Effector memory CD4-positive, alpha-beta T cell (primary cell): ENCODE measurements at regions not wholly inside any gene's neighbourhood (a gene's known extent, or its start where the extent isn't known, plus 50 kb on each side); places are given as distances from the start of the nearest gene placed in this dataset.

Experiments used
- DNase-seq, 3 donors: peaks; one replicate each; pipeline ENCODE4 v3.0.0-alpha.2; 2020
- H3K27ac ChIP-seq: 2 replicates; pipeline ENCODE4 v1.7.0; 2013; ENCODE audit warnings: mild to moderate bottlenecking, low read length, moderate library complexity; ENCODE audit not compliant: insufficient read depth, poor library complexity, severe bottlenecking
- H3K27me3 ChIP-seq: replicated peaks from 2 replicates; pipeline ENCODE4 v1.7.0; 2013; ENCODE audit warnings: mild to moderate bottlenecking, low read length; ENCODE audit not compliant: insufficient read depth, control insufficient read depth, poor library complexity, severe bottlenecking
- H3K36me3 ChIP-seq: 2 replicates; pipeline ENCODE4 v1.7.0; 2013; ENCODE audit warnings: mild to moderate bottlenecking, low read length, moderate library complexity; ENCODE audit not compliant: control insufficient read depth, insufficient read depth
- H3K4me1 ChIP-seq: 2 replicates; pipeline ENCODE4 v1.7.0; 2013; ENCODE audit warnings: low read length, mild to moderate bottlenecking; ENCODE audit not compliant: control insufficient read depth, insufficient read depth, poor library complexity, severe bottlenecking
- H3K4me3 ChIP-seq: 2 replicates; pipeline ENCODE4 v1.7.0; 2013; ENCODE audit warnings: low read length, low read depth, mild to moderate bottlenecking; ENCODE audit not compliant: insufficient read depth, poor library complexity, severe bottlenecking
- H3K9me3 ChIP-seq: 2 replicates; pipeline ENCODE4 v1.7.0; 2013; ENCODE audit warnings: mild to moderate bottlenecking, low read length, moderate library complexity; ENCODE audit not compliant: control insufficient read depth

DNA sequence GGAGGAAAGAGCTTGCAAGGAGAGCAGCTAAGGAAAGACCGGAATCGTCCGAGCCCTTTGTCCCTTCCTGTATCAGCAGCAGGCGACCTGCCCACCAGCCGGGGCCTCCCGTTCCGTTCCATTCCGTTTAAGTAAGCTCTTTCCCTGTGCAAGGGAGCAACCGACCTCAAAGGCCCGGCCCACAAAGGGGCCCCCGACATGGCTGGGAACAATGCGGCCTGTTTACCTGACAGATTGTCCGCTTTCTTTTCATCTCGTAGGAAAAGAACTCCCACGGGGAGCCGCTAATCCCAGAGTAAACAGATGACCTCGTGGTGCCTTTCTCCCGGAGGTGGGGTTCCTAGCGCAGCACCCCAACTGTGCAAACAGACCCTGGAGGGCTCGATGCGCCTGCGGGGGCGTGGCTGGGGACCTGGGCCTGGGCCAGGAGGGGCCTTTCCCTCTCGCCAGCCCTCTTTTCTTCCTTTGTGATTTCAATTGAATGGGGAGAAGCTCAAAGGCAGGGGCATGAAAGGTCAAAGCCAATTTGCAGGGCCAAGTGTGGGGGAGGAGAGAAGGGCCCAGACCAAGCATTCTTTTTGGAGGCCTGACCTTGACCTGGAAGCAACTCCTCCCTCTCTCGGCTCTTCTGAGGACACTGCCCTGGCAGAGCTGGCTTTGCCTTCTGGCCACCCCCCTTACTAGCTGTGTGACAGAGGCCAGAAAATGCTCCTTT, 120.2 kb downstream of the INHBB start:
- no peaks in the 10 kb centered on the region for H3K4me1 ChIP-seq
- DNase-seq = no peak
- no peak overlapping the region for H3K27ac ChIP-seq
- no peaks in the 10 kb centered on the region for H3K27me3 ChIP-seq
- no peaks in the 10 kb centered on the region for H3K9me3 ChIP-seq
- no peaks in the 10 kb centered on the region for H3K36me3 ChIP-seq
- H3K4me3 ChIP-seq = no peak overlapping the region

- Histone ChIP-seq H3K4me1 (no peaks in the 10 kb centered on the region), H3K9me3 (no peaks in the 10 kb centered on the region), H3K36me3 (no peaks in the 10 kb centered on the region), H3K4me3 (no peak overlapping the region), H3K27me3 (no peaks in the 10 kb centered on the region), H3K27ac (no peak overlapping the region)
- DNase-seq = no peak
Measured at GRCh38 chr2:120466704-120467054, 120.7 kb downstream of the INHBB start.

DNA sequence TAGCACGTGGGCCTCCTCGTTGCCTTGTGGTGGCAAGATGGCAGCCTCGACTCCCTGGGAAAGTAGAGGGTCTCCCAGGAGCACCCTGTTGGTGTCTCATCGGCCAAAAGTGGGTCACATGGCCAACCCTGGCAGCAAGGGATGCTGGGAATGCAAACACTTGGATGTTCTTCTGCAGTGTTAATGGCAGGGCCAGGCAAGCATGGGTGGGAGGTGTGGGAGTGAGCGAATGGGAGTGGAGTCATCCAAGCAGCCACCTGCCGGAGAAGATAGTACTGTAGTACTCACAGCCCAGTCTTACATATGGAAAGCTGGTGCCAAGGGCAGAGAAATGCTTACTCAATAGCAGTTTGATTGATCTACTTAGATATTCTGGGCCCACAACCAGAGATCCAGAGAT, 122.2 kb downstream of the INHBB start:
- Histone ChIP-seq H3K4me3 (no peak overlapping the region), H3K27me3 (no peaks in the 10 kb centered on the region), H3K27ac (no peak overlapping the region), H3K4me1 (no peaks in the 10 kb centered on the region), H3K36me3 (no peaks in the 10 kb centered on the region), H3K9me3 (no peaks in the 10 kb centered on the region)
- no peak for DNase-seq

GRCh38 chr2:120469426-120469825, 123.5 kb downstream of the INHBB start:
- H3K27ac ChIP-seq = no peak overlapping the region
- H3K4me1 ChIP-seq = no peaks in the 10 kb centered on the region

DNA sequence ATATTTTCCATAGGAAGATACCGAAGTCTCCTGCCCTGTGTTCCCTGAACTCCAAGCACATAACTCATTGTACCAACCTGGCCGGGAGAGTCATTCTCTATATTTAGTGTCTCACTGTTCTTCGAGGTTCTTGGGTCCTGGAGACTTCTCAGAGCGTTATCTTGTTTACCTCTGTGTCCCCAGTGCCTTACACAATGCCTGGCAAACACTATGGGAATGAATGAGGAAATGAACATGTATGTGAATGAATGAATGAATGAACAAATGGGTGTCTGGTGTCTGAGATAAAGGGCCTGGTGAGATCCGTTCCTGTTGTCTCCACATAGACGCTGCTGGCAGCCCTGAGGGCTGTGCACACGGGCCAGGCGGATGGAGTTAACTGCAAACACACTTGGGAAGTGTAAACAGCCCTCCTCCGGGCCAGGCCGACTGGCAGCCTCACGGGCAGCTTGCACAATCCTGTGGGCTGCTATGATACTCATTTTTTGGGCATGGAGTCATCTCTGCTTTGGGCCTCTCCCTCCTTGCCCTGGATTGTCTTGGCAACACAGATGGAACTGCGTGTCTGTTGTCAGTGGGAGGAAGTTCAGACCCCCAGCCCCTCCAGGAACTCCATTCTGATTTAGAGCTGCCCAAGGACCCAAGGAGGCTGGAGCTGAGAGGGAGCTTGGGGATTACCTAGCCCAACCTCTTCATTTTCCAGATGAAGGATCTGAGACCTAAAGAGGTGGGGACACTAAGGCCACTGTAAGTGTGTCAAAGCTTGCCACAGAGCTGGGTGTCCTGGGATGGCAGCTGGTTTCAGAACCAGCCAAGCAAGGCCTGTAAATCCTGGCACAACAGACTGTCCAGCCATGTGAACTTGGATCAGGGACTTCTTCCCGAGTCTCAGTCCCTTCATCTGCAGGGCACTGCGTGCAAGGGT, 124.4 kb downstream of the INHBB start:
- H3K36me3 ChIP-seq = no peaks in the 10 kb centered on the region
- H3K4me3 ChIP-seq = no peak overlapping the region
- DNase-seq = no peak
- no peaks in the 10 kb centered on the region for H3K9me3 ChIP-seq
- H3K27ac ChIP-seq = no peak overlapping the region
- H3K27me3 ChIP-seq = no peaks in the 10 kb centered on the region
- H3K4me1 ChIP-seq = no peaks in the 10 kb centered on the region

More at GRCh38 chr2:120469426-120469825, 123.5 kb downstream of the INHBB start:
- no peaks in the 10 kb centered on the region for H3K27me3 ChIP-seq
- no peak overlapping the region for H3K4me3 ChIP-seq
- H3K9me3 ChIP-seq = no peaks in the 10 kb centered on the region
- DNase-seq = no peak
- H3K36me3 ChIP-seq = no peaks in the 10 kb centered on the region

- Histone ChIP-seq H3K27me3 (no peaks in the 10 kb centered on the region), H3K9me3 (no peaks in the 10 kb centered on the region), H3K4me3 (no peak overlapping the region), H3K4me1 (no peaks in the 10 kb centered on the region), H3K36me3 (no peaks in the 10 kb centered on the region), H3K27ac (no peak overlapping the region)
- DNase-seq = no peak
Measured at GRCh38 chr2:120471166-120471565, 125.2 kb downstream of the INHBB start.

- no peak for DNase-seq
- H3K4me1 ChIP-seq = no peaks in the 10 kb centered on the region
- no peaks in the 10 kb centered on the region for H3K9me3 ChIP-seq
- no peaks in the 10 kb centered on the region for H3K27me3 ChIP-seq
- H3K4me3 ChIP-seq = no peak overlapping the region
- H3K36me3 ChIP-seq = no peaks in the 10 kb centered on the region
- H3K27ac ChIP-seq = no peak overlapping the region
Measured at GRCh38 chr2:120472031-120472430, 126.1 kb downstream of the INHBB start.

GRCh38 chr2:120472891-120473309, 127.0 kb downstream of the INHBB start:
- no peaks in the 10 kb centered on the region for H3K4me1 ChIP-seq
- no peaks in the 10 kb centered on the region for H3K36me3 ChIP-seq
- no peaks in the 10 kb centered on the region for H3K9me3 ChIP-seq
- no peak overlapping the region for H3K4me3 ChIP-seq
- no peaks in the 10 kb centered on the region for H3K27me3 ChIP-seq
- DNase-seq = no peak
- H3K27ac ChIP-seq = no peak overlapping the region

GRCh38 chr2:120473522-120474271, 127.8 kb downstream of the INHBB start:
- Histone ChIP-seq H3K9me3 (no peaks in the 10 kb centered on the region), H3K36me3 (no peaks in the 10 kb centered on the region), H3K4me1 (no peaks in the 10 kb centered on the region), H3K27me3 (no peaks in the 10 kb centered on the region), H3K27ac (no peak overlapping the region), H3K4me3 (no peak overlapping the region)
- no peak for DNase-seq
